HEK293 (cell line): ENCODE measurements at regions not wholly inside any gene's neighbourhood (a gene's known extent, or its start where the extent isn't known, plus 50 kb on each side); places are given as distances from the start of the nearest gene placed in this dataset.

Source experiments
- ZNF701 ChIP-seq: fragments of 450-650 bp; formaldehyde crosslinking; IDR thresholded peaks from 2 replicates; pipeline ENCODE4 v1.5.1; 2016; ENCODE audit warnings: missing biosample characterization, missing genetic modification characterization
- ZSCAN30 ChIP-seq: fragments of 450-650 bp; IDR thresholded peaks from 2 replicates; pipeline ENCODE4 v1.5.1; 2018; ENCODE audit warnings: missing biosample characterization, mild to moderate bottlenecking, missing genetic modification characterization, moderate library complexity
- TF ChIP-seq, protein P1 (sequence below): fragments of 450-650 bp; formaldehyde crosslinking; IDR thresholded peaks from 2 replicates; pipeline ENCODE4 v1.5.1; 2017; ENCODE audit warnings: missing biosample characterization, missing genetic modification characterization

DNA sequence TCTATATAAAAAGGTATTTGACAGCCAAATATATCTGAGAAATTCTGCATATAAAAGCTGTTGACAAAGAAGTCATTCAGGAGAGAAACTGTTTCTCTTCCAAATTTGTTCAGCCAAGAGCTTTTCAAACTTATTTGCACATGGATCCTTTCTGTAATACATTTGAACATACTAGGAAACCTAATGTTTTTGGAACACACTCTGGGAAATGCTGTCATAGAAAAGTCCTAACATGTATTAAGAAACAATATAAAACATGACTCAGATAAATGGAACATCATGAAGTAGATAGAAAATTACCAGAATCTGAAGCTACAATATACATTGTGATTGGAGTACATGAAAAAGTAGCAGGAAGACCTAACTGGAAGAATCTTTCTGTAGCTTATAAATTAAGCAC, 781.5 kb upstream of the EPHA5 start:
- TF ChIP-seq ZSCAN30 (no peak), ZNF701 (tag by site-specific recombination) (no peak)
- TF ChIP-seq, protein P1, sequence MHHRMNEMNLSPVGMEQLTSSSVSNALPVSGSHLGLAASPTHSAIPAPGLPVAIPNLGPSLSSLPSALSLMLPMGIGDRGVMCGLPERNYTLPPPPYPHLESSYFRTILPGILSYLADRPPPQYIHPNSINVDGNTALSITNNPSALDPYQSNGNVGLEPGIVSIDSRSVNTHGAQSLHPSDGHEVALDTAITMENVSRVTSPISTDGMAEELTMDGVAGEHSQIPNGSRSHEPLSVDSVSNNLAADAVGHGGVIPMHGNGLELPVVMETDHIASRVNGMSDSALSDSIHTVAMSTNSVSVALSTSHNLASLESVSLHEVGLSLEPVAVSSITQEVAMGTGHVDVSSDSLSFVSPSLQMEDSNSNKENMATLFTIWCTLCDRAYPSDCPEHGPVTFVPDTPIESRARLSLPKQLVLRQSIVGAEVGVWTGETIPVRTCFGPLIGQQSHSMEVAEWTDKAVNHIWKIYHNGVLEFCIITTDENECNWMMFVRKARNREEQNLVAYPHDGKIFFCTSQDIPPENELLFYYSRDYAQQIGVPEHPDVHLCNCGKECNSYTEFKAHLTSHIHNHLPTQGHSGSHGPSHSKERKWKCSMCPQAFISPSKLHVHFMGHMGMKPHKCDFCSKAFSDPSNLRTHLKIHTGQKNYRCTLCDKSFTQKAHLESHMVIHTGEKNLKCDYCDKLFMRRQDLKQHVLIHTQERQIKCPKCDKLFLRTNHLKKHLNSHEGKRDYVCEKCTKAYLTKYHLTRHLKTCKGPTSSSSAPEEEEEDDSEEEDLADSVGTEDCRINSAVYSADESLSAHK (tag by site-specific recombination), result no peak
